ENCODE measurements at regions not wholly inside any gene's neighbourhood (a gene's known extent, or its start where the extent isn't known, plus 50 kb on each side); places are given as distances from the start of the nearest gene placed in this dataset.

GRCh38 chr13:36493046-36493445 lies 60.8 kb downstream of the CCNA1 start:
- no peak for DNase-seq (ENCODE audit: low read depth in 1 of 2, low spot score in 1 of 2)
- in situ Hi-C loops (cut with HindIII; ENCODE audit: low pct_unique_long_range_greater_than_20kb, low sequenced_read_pairs): no loop called here
- TF ChIP-seq JUND (IDR thresholded peaks at IDR 0.05; ENCODE audit: low read depth): no peak

- TF ChIP-seq JUND (IDR thresholded peaks at IDR 0.05; ENCODE audit: low read depth): no peak
- DNase-seq (ENCODE audit: low read depth in 1 of 2, low spot score in 1 of 2): no peak
- in situ Hi-C loops (cut with HindIII; ENCODE audit: low pct_unique_long_range_greater_than_20kb, low sequenced_read_pairs): no loop called here
Measured at GRCh38 chr13:36495431-36495830, 63.1 kb downstream of the CCNA1 start.

- no peak for DNase-seq (ENCODE audit: low read depth in 1 of 2, low spot score in 1 of 2)
- TF ChIP-seq JUND (IDR thresholded peaks at IDR 0.05; ENCODE audit: low read depth): no peak
- in situ Hi-C loops (cut with HindIII; ENCODE audit: low pct_unique_long_range_greater_than_20kb, low sequenced_read_pairs): no loop called here
Measured at GRCh38 chr13:36509369-36509768, 77.1 kb downstream of the CCNA1 start.

GRCh38 chr13:36512771-36513170 lies 80.5 kb downstream of the CCNA1 start:
- in situ Hi-C loops (cut with HindIII; ENCODE audit: low pct_unique_long_range_greater_than_20kb, low sequenced_read_pairs): no loop called here
- TF ChIP-seq JUND (IDR thresholded peaks at IDR 0.05; ENCODE audit: low read depth): no peak
- DNase-seq (ENCODE audit: low read depth in 1 of 2, low spot score in 1 of 2): no peak

- no peak for TF ChIP-seq JUND (IDR thresholded peaks at IDR 0.05; ENCODE audit: low read depth)
- DNase-seq (ENCODE audit: low read depth in 1 of 2, low spot score in 1 of 2): no peak
- in situ Hi-C loops (cut with HindIII; ENCODE audit: low pct_unique_long_range_greater_than_20kb, low sequenced_read_pairs): no loop called here
Measured at GRCh38 chr13:36513266-36513665, 81.0 kb downstream of the CCNA1 start.

- TF ChIP-seq JUND (IDR thresholded peaks at IDR 0.05; ENCODE audit: low read depth): no peak
- in situ Hi-C loops (cut with HindIII; ENCODE audit: low pct_unique_long_range_greater_than_20kb, low sequenced_read_pairs): no loop called here
- DNase-seq (ENCODE audit: low read depth in 1 of 2, low spot score in 1 of 2): no peak
Measured at GRCh38 chr13:36515466-36515865, 83.2 kb downstream of the CCNA1 start.

- DNase-seq (ENCODE audit: low read depth in 1 of 2, low spot score in 1 of 2): no peak
- in situ Hi-C loops (cut with HindIII; ENCODE audit: low pct_unique_long_range_greater_than_20kb, low sequenced_read_pairs): no loop called here
- TF ChIP-seq JUND (IDR thresholded peaks at IDR 0.05; ENCODE audit: low read depth): no peak
Measured at GRCh38 chr13:36516225-36516624, 83.9 kb downstream of the CCNA1 start.

- in situ Hi-C loops (cut with HindIII; ENCODE audit: low pct_unique_long_range_greater_than_20kb, low sequenced_read_pairs): no loop called here
- no peak for TF ChIP-seq JUND (IDR thresholded peaks at IDR 0.05; ENCODE audit: low read depth)
- no peak for DNase-seq (ENCODE audit: low read depth in 1 of 2, low spot score in 1 of 2)
Measured at GRCh38 chr13:36518707-36519106, 86.4 kb downstream of the CCNA1 start.

- no peak for TF ChIP-seq JUND (IDR thresholded peaks at IDR 0.05; ENCODE audit: low read depth)
- no peak for DNase-seq (ENCODE audit: low read depth in 1 of 2, low spot score in 1 of 2)
- in situ Hi-C loops (cut with HindIII; ENCODE audit: low pct_unique_long_range_greater_than_20kb, low sequenced_read_pairs): no loop called here
Measured at GRCh38 chr13:36519432-36519831, 87.1 kb downstream of the CCNA1 start.

GRCh38 chr13:36520111-36520510 lies 87.8 kb downstream of the CCNA1 start:
- TF ChIP-seq JUND (IDR thresholded peaks at IDR 0.05; ENCODE audit: low read depth): no peak
- DNase-seq (ENCODE audit: low read depth in 1 of 2, low spot score in 1 of 2): no peak
- in situ Hi-C loops (cut with HindIII; ENCODE audit: low pct_unique_long_range_greater_than_20kb, low sequenced_read_pairs): no loop called here

GRCh38 chr13:36526897-36527296 lies 94.6 kb downstream of the CCNA1 start:
- peak in 1 of 2 experiments; percentile 45 for DNase-seq (ENCODE audit: low read depth in 1 of 2, low spot score in 1 of 2)
- in situ Hi-C loops (cut with HindIII; ENCODE audit: low pct_unique_long_range_greater_than_20kb, low sequenced_read_pairs): no loop called here
- no peak for TF ChIP-seq JUND (IDR thresholded peaks at IDR 0.05; ENCODE audit: low read depth)

GRCh38 chr13:36528105-36528504 lies 95.8 kb downstream of the CCNA1 start:
- in situ Hi-C loops (cut with HindIII; ENCODE audit: low pct_unique_long_range_greater_than_20kb, low sequenced_read_pairs): no loop called here
- DNase-seq (ENCODE audit: low read depth in 1 of 2, low spot score in 1 of 2): no peak
- TF ChIP-seq JUND (IDR thresholded peaks at IDR 0.05; ENCODE audit: low read depth): no peak

GRCh38 chr13:36530050-36530789 lies 97.9 kb downstream of the CCNA1 start:
- in situ Hi-C loops (cut with HindIII; ENCODE audit: low pct_unique_long_range_greater_than_20kb, low sequenced_read_pairs): no loop called here
- DNase-seq (ENCODE audit: low read depth in 1 of 2, low spot score in 1 of 2): peak in 1 of 2 experiments; percentile 20
- TF ChIP-seq JUND (IDR thresholded peaks at IDR 0.05; ENCODE audit: low read depth): no peak

All from T47D (cell line).